HepG2 (cell line): ENCODE measurements at regions not wholly inside any gene's neighbourhood (a gene's known extent, or its start where the extent isn't known, plus 50 kb on each side); places are given as distances from the start of the nearest gene placed in this dataset.

Experiments used
- KAT7 ChIP-seq: IDR thresholded peaks from 2 replicates; pipeline ENCODE4 v1.6.1; 2018; ENCODE audit warnings: borderline replicate concordance, missing compliant biosample characterization
- MEIS2 ChIP-seq: sonication (generic); formaldehyde crosslinking; IDR thresholded peaks from 2 replicates; pipeline ENCODE4 v1.9.0; 2021; ENCODE audit warnings: mild to moderate bottlenecking, missing genetic modification reagents
- SIX1 ChIP-seq: sonication (generic); formaldehyde crosslinking; IDR thresholded peaks from 2 replicates; pipeline ENCODE4 v1.4.0; 2020; ENCODE audit warnings: missing genetic modification reagents, borderline replicate concordance
- TF ChIP-seq, protein P1 (sequence below): sonication (generic); formaldehyde crosslinking; IDR thresholded peaks from 2 replicates; pipeline ENCODE4 v1.5.0; 2020; ENCODE audit warnings: mild to moderate bottlenecking, missing genetic modification reagents, moderate library complexity

DNA sequence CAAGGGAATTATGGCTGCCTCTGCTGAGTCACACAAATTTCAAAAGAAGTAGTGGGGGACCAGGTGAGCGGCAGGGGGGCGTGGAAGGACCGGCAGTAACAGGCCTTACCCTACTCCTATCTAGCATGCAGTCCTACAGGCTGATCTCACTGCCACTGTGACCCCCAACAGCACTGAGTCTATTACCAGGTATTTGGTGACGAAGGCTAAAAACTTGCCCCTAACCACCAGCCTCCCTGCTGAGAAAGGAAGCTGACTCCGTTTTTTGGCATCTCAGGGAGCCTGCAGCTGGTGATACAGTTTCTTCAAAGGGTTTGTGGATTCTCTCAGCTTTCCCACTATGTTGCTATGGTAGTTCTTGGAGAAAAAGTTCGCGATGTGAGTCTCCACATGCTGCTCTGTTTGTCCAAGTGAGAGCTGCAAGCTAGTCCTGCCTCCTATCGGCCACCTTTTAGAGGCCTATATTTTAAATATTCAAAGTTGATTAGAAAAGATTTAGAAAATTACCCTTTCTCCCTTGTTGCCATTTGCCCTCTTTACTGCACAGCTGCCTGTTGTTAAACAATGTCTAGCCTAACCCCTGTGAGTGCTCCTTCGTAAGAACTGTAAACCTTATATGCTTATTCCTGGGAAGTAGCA, 57.1 kb upstream of the SLCO1B1 start:
- TF ChIP-seq KAT7 (CRISPR knock-in tag) (no peak), MEIS2 (CRISPR knock-in tag) (no peak), SIX1 (CRISPR knock-in tag) (no peak)
- TF ChIP-seq, protein P1, sequence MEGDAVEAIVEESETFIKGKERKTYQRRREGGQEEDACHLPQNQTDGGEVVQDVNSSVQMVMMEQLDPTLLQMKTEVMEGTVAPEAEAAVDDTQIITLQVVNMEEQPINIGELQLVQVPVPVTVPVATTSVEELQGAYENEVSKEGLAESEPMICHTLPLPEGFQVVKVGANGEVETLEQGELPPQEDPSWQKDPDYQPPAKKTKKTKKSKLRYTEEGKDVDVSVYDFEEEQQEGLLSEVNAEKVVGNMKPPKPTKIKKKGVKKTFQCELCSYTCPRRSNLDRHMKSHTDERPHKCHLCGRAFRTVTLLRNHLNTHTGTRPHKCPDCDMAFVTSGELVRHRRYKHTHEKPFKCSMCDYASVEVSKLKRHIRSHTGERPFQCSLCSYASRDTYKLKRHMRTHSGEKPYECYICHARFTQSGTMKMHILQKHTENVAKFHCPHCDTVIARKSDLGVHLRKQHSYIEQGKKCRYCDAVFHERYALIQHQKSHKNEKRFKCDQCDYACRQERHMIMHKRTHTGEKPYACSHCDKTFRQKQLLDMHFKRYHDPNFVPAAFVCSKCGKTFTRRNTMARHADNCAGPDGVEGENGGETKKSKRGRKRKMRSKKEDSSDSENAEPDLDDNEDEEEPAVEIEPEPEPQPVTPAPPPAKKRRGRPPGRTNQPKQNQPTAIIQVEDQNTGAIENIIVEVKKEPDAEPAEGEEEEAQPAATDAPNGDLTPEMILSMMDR (CRISPR knock-in tag): no peak
